ENCODE measurements at regions not wholly inside any gene's neighbourhood (a gene's known extent, or its start where the extent isn't known, plus 50 kb on each side); places are given as distances from the start of the nearest gene placed in this dataset.

DNA sequence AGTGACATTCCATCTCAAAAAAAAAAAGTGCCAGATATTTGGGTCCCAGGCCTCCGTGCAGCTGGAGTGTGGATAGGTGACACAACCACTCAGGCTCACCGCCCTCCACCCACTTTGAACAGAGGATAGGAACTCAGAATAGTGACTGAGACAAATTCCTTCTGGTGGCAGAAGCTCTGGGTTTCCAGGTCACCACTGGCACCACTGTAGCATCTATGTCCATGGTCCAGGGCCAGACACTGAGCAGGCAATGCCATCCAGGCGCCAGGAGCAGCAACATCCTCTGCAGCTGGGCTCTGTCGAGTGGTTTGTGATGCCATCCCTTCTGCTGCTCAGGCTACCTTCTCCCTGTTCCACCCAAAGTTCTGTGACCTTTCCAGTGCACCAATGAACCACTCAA is 81.5 kb upstream of the PTPRM start:
- no peak overlapping the region for H3K4me3 Mint-ChIP-seq
- Histone ChIP-seq H3K4me1 (ENCODE audit: control insufficient read depth in 1 of 2, insufficient read depth in 2 of 2, low read length in 2 of 2) (no peaks in the 10 kb centered on the region), H3K79me2 (ENCODE audit: insufficient read depth, low read length) (no peaks in the 10 kb centered on the region), H3K9ac (ENCODE audit: insufficient read depth, low read length, poor library complexity, severe bottlenecking) (no peak overlapping the region), H3K4me3 (replicated peaks in 1 of 3; ENCODE audit: low read depth in 2 of 3, low read length in 3 of 3) (no peak overlapping the region), H3K4me2 (replicated peaks; ENCODE audit: extremely low read depth, low read length, poor library complexity, severe bottlenecking) (no peak overlapping the region), H3K9me3 (replicated peaks in 1 of 2; ENCODE audit: control insufficient read depth in 1 of 2, insufficient read depth in 1 of 2, low read length in 2 of 2) (no peaks in the 10 kb centered on the region), H3K27ac (ENCODE audit: low read depth in 1 of 2, low read length in 2 of 2) (no peak overlapping the region), H3K27me3 (ENCODE audit: control insufficient read depth in 2 of 2, insufficient read depth in 2 of 2, low read length in 2 of 2) (no peaks in the 10 kb centered on the region), H2AFZ (ENCODE audit: insufficient read depth, low read depth, low read length, poor library complexity, severe bottlenecking) (no peak overlapping the region), H3K36me3 (replicated peaks in 1 of 2; ENCODE audit: control insufficient read depth in 1 of 2, insufficient read depth in 2 of 2, low read length in 2 of 2) (no peaks in the 10 kb centered on the region), H4K20me1 (ENCODE audit: insufficient read depth, low read length) (no peaks in the 10 kb centered on the region)
- no CpG with 5 or more reads among the region's 4 CpGs for WGBS (ENCODE audit: insufficient coverage)
- TF ChIP-seq, protein P1, sequence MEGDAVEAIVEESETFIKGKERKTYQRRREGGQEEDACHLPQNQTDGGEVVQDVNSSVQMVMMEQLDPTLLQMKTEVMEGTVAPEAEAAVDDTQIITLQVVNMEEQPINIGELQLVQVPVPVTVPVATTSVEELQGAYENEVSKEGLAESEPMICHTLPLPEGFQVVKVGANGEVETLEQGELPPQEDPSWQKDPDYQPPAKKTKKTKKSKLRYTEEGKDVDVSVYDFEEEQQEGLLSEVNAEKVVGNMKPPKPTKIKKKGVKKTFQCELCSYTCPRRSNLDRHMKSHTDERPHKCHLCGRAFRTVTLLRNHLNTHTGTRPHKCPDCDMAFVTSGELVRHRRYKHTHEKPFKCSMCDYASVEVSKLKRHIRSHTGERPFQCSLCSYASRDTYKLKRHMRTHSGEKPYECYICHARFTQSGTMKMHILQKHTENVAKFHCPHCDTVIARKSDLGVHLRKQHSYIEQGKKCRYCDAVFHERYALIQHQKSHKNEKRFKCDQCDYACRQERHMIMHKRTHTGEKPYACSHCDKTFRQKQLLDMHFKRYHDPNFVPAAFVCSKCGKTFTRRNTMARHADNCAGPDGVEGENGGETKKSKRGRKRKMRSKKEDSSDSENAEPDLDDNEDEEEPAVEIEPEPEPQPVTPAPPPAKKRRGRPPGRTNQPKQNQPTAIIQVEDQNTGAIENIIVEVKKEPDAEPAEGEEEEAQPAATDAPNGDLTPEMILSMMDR (IDR thresholded peaks at IDR 0.05), result no peak
- intact Hi-C loops (cut with micrococcal nuclease), result no loop called here
- no peak for DNase-seq
- no peaks in the 10 kb centered on the region for H3K36me3 Mint-ChIP-seq
- no peak overlapping the region for H3K27ac Mint-ChIP-seq
- H3K9me3 Mint-ChIP-seq, result peaks cover 0 to 8% (median 0%) of the 10 kb centered on the region in 7 donors
- H3K4me1 Mint-ChIP-seq, result no peaks in the 10 kb centered on the region
- H3K27me3 Mint-ChIP-seq (ENCODE audit: low read depth in 3 of 3), result peaks cover 1 to 3% (median 2%) of the 10 kb centered on the region in 3 donors

DNA sequence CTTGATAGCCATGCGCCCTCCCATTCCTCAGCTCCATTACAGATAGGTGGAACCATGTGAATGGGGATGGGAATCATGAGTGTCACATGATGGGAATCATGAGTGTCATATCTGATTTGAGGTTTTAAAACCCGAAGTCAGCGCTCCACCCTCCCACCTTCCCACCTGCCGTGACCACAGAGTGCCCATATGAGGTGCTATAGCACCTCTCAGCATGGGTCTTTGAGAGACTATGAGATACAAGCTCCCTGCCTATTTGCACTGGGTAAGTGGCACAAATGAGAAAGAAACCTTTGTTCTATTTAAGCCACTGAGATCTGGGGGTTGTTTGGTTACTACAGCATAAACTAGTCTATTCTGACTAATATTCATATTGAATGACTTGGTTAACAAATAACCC is 78.5 kb upstream of the PTPRM start:
- no peak for DNase-seq
- no peak overlapping the region for H3K4me3 Mint-ChIP-seq
- Histone ChIP-seq H3K4me1 (ENCODE audit: control insufficient read depth in 1 of 2, insufficient read depth in 2 of 2, low read length in 2 of 2) (no peaks in the 10 kb centered on the region), H3K9ac (ENCODE audit: insufficient read depth, low read length, poor library complexity, severe bottlenecking) (no peak overlapping the region), H3K4me2 (replicated peaks; ENCODE audit: extremely low read depth, low read length, poor library complexity, severe bottlenecking) (no peak overlapping the region), H3K79me2 (ENCODE audit: insufficient read depth, low read length) (no peaks in the 10 kb centered on the region), H3K4me3 (replicated peaks in 1 of 3; ENCODE audit: low read depth in 2 of 3, low read length in 3 of 3) (no peak overlapping the region), H4K20me1 (ENCODE audit: insufficient read depth, low read length) (no peaks in the 10 kb centered on the region), H3K27ac (ENCODE audit: low read depth in 1 of 2, low read length in 2 of 2) (no peak overlapping the region), H3K27me3 (ENCODE audit: control insufficient read depth in 2 of 2, insufficient read depth in 2 of 2, low read length in 2 of 2) (no peaks in the 10 kb centered on the region), H2AFZ (ENCODE audit: insufficient read depth, low read depth, low read length, poor library complexity, severe bottlenecking) (no peak overlapping the region), H3K9me3 (replicated peaks in 1 of 2; ENCODE audit: control insufficient read depth in 1 of 2, insufficient read depth in 1 of 2, low read length in 2 of 2) (no peaks in the 10 kb centered on the region), H3K36me3 (replicated peaks in 1 of 2; ENCODE audit: control insufficient read depth in 1 of 2, insufficient read depth in 2 of 2, low read length in 2 of 2) (no peaks in the 10 kb centered on the region)
- H3K4me1 Mint-ChIP-seq, result no peaks in the 10 kb centered on the region
- no peaks in the 10 kb centered on the region for H3K36me3 Mint-ChIP-seq
- TF ChIP-seq, protein P1 (IDR thresholded peaks at IDR 0.05), result no peak
- WGBS (ENCODE audit: insufficient coverage), result no CpG with 5 or more reads among the region's 4 CpGs
- H3K9me3 Mint-ChIP-seq, result peaks cover 0 to 8% (median 2%) of the 10 kb centered on the region in 7 donors
- no peak overlapping the region for H3K27ac Mint-ChIP-seq
- H3K27me3 Mint-ChIP-seq (ENCODE audit: low read depth in 3 of 3), result peaks cover 1 to 5% (median 3%) of the 10 kb centered on the region in 3 donors
- intact Hi-C loops (cut with micrococcal nuclease), result no loop called here

Measured in CD14-positive monocyte (primary cell).